Stimulated activated naive CD8-positive, alpha-beta T cell treated with anti-CD3 and anti-CD28 coated beads, Interleukin-15, Interleukin-2, amounts not matched to agents 100 ng/mL and 50 ng/mL, for 24 hours (primary cell): ENCODE measurements at regions not wholly inside any gene's neighbourhood (a gene's known extent, or its start where the extent isn't known, plus 50 kb on each side); places are given as distances from the start of the nearest gene placed in this dataset.
A peak's percentile ranks its signal among the peaks of the same experiment; 100 is the strongest.
"Not testable (repeated sequence)": the region's sequence is repeated elsewhere in the genome, so short reads cannot be mapped to it uniquely, and the experiment has no call there.

Experiments
- H3K27ac Mint-ChIP-seq: one replicate; pipeline ENCODE4 v1.8.0; 2021; ENCODE audit warnings: mild to moderate bottlenecking, mixed read lengths
- H3K27me3 Mint-ChIP-seq: one replicate; pipeline ENCODE4 v1.8.0; 2021; ENCODE audit warnings: mixed read lengths
- H3K36me3 Mint-ChIP-seq: one replicate; pipeline ENCODE4 v1.8.0; 2021; ENCODE audit warnings: low read depth, mixed read lengths
- H3K4me1 Mint-ChIP-seq: one replicate; pipeline ENCODE4 v1.8.0; 2021; ENCODE audit warnings: low read depth, mixed read lengths
- H3K4me3 Mint-ChIP-seq: one replicate; pipeline ENCODE4 v1.8.0; 2021; ENCODE audit warnings: mild to moderate bottlenecking, mixed read lengths
- H3K9me3 Mint-ChIP-seq: one replicate; pipeline ENCODE4 v1.8.0; 2021; ENCODE audit warnings: mixed read lengths

DNA sequence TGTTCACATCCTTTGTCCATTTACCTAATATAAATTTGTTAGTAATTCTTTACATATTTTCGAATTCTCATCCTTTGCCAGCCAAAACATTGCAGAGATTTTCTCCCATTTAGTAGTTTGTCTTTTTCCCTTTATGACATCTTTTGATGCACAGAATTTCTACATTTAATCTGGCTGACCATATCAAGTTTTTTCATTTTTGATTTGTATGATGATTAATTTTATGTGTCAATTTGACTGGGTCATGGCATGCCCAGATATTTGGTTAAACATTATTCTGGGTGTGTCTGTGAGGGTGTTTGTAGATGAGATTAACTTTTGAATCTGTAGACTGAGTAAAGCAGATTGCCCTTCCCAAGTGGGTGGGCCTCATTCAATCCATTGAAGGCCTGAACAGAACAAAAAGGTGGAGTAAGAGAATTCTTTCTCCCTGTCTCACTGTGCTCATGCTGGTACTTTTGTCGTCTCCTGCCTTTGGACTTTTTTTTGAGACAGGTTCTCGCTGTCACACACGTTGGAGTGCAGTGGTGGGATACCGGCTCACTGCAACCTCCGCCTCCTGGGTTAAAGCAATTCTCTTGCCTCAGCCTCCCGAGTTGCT, 72.1 kb upstream of the EPB41L1 start:
- H3K27me3 Mint-ChIP-seq: peaks cover 16% of the 10 kb centered on the region
- H3K27ac Mint-ChIP-seq: no peak overlapping the region
- H3K4me1 Mint-ChIP-seq: peaks cover 14% of the 10 kb centered on the region
- no peak overlapping the region for H3K4me3 Mint-ChIP-seq
- no peaks in the 10 kb centered on the region for H3K9me3 Mint-ChIP-seq
- no peaks in the 10 kb centered on the region for H3K36me3 Mint-ChIP-seq

DNA sequence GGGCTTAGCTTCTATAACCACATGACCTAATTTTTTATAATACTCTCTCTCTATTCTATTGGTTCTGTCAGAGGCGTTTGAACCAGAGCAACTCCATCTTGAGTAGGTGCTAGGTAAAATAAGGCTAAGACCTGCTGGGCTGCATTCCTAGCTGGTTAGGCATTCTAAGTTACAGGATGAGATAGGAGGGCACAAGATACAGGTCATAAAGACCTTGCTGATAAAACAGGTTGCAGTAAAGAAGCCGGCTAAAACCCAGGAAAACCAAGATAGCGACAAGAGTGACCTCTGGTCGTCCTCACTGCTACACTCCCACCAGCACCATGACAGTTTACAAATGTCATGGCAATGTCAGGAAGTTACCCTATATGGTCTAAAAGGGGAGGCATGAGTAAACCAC, 71.3 kb upstream of the EPB41L1 start:
- not testable (repeated sequence) for H3K36me3 Mint-ChIP-seq, H3K4me3 Mint-ChIP-seq, H3K27ac Mint-ChIP-seq, H3K9me3 Mint-ChIP-seq
- Mint-ChIP-seq H3K27me3 (peaks cover 20% of the 10 kb centered on the region), H3K4me1 (peaks cover 14% of the 10 kb centered on the region)

GRCh38 chr20:36084356-36084755, 70.2 kb upstream of the EPB41L1 start:
- Mint-ChIP-seq H3K36me3 (no peaks in the 10 kb centered on the region), H3K4me1 (peaks cover 14% of the 10 kb centered on the region), H3K4me3 (no peak overlapping the region), H3K27me3 (peaks cover 20% of the 10 kb centered on the region), H3K27ac (no peak overlapping the region), H3K9me3 (no peaks in the 10 kb centered on the region)

GRCh38 chr20:36084897-36085613, 69.5 kb upstream of the EPB41L1 start:
- Mint-ChIP-seq H3K27ac (no peak overlapping the region), H3K27me3 (peaks cover 25% of the 10 kb centered on the region), H3K9me3 (no peaks in the 10 kb centered on the region), H3K4me1 (peaks cover 8% of the 10 kb centered on the region), H3K4me3 (no peak overlapping the region), H3K36me3 (no peaks in the 10 kb centered on the region)

GRCh38 chr20:36085686-36086267, 68.8 kb upstream of the EPB41L1 start:
- H3K4me3 Mint-ChIP-seq: no peak overlapping the region
- H3K9me3 Mint-ChIP-seq: no peaks in the 10 kb centered on the region
- H3K36me3 Mint-ChIP-seq: no peaks in the 10 kb centered on the region
- peaks cover 8% of the 10 kb centered on the region for H3K4me1 Mint-ChIP-seq
- H3K27ac Mint-ChIP-seq: no peak overlapping the region
- H3K27me3 Mint-ChIP-seq: peaks cover 31% of the 10 kb centered on the region

DNA sequence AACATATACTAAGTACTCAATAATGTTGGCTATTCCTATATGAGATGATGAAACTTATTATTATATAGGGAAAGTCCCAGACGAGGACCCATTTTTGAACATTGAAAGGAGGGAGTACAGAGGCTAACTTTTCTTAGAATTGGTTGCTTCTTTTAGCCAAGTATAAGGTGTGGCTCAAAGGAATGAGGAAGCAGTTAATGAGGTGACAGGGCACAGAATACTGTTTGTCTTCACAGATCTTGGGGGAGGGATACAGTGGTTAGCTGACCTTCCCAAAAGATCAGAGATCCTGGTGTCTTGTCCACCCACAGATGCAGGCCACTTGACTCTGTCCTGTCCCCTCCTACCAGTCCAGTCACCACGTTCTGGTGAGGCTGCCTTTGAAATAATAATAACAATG, 67.8 kb upstream of the EPB41L1 start:
- Mint-ChIP-seq H3K27ac (no peak overlapping the region), H3K27me3 (peaks cover 40% of the 10 kb centered on the region), H3K4me1 (peaks cover 8% of the 10 kb centered on the region), H3K9me3 (no peaks in the 10 kb centered on the region), H3K4me3 (no peak overlapping the region), H3K36me3 (no peaks in the 10 kb centered on the region)

DNA sequence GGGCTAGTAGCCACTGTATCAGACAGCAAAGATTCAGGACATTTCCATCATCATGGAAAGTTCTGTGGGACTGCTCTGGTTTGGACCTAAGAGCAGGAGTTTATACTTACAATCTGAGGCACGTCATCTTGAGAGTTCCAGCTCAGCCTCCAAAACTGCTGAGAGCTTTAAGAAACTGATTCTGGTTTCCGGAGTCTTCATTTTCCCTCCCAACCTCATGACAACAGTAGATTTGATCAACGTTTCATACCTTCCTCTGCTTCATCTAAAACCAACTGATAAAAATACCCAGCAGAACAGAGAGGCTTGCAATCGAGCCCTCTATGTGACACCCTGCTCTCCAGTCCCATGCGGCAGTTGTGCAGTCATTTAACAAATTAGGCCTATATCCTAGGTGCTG, 64.3 kb upstream of the EPB41L1 start:
- Mint-ChIP-seq H3K9me3 (no peaks in the 10 kb centered on the region), H3K27ac (no peak overlapping the region), H3K27me3 (peaks cover 42% of the 10 kb centered on the region), H3K4me3 (no peak overlapping the region), H3K4me1 (peaks cover 16% of the 10 kb centered on the region), H3K36me3 (no peaks in the 10 kb centered on the region)

- no peaks in the 10 kb centered on the region for H3K9me3 Mint-ChIP-seq
- peak overlapping the region; percentile 56 for H3K4me3 Mint-ChIP-seq
- H3K4me1 Mint-ChIP-seq: peaks cover 15% of the 10 kb centered on the region
- no peaks in the 10 kb centered on the region for H3K36me3 Mint-ChIP-seq
- H3K27ac Mint-ChIP-seq: no peak overlapping the region
- H3K27me3 Mint-ChIP-seq: peaks cover 40% of the 10 kb centered on the region
Observed at GRCh38 chr20:36091561-36092397, 62.8 kb upstream of the EPB41L1 start.

DNA sequence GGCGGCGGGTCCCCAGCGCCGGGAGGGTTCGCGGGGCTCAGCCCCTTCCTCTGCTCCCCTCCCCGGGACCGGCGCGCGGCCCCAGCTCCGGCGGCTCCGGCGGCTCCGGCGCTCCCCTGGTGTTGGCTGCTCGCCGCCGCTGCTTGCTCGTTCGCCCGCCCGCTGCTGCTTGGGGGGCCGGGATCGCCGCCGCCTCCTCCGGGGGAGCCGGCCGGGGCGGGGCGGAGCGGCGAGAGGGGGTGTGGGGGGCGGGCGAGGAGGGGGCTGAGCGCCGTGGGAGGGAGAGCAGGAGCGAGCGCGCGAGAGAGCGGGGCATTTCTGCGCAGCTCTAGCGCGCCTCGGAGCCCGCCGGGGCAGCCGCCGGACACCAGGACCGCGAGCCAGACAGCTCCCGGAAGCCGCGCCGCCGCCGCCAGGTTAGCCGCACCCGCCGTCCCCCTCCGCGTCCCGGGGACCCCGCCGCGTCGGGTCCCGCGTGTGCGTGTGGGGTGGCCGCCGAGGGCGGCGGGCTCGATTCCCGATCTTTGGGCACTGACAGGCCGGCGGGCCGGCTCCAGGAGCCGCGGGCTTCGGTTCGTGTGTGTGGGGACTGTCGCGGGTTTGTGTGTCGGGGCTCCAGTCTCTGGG, 62.0 kb upstream of the EPB41L1 start:
- H3K27ac Mint-ChIP-seq: peak overlapping the region; percentile 59
- H3K4me3 Mint-ChIP-seq: peak overlapping the region; percentile 95
- H3K36me3 Mint-ChIP-seq: no peaks in the 10 kb centered on the region
- H3K27me3 Mint-ChIP-seq: peaks cover 40% of the 10 kb centered on the region
- peaks cover 16% of the 10 kb centered on the region for H3K4me1 Mint-ChIP-seq
- H3K9me3 Mint-ChIP-seq: no peaks in the 10 kb centered on the region

GRCh38 chr20:36093025-36093803, 61.3 kb upstream of the EPB41L1 start:
- Mint-ChIP-seq H3K9me3 (no peaks in the 10 kb centered on the region), H3K27ac (peak overlapping the region; percentile 59)

DNA sequence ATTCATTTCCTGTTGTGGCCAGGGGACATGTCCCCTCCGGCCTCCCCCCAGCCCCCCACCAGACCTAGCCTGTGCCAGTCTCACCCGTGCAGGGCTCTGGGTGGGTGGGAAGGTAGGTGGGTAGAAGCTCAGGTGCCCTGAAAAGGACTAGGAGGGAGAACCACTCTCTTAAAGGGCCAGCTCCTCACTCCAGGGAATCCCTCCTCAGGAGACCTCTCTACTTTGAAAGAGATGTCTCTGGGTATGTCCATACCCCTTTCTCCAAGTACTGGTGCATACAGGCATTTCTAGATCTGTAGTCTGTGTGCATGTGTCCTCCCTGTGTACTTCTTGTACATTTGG, 60.8 kb upstream of the EPB41L1 start:
- peak overlapping the region; percentile 95 for H3K4me3 Mint-ChIP-seq
- peaks cover 23% of the 10 kb centered on the region for H3K4me1 Mint-ChIP-seq
- H3K36me3 Mint-ChIP-seq: no peaks in the 10 kb centered on the region
- H3K27me3 Mint-ChIP-seq: peaks cover 36% of the 10 kb centered on the region
- H3K27ac Mint-ChIP-seq: no peak overlapping the region
- H3K9me3 Mint-ChIP-seq: no peaks in the 10 kb centered on the region

More at GRCh38 chr20:36093025-36093803, 61.3 kb upstream of the EPB41L1 start:
- H3K4me1 Mint-ChIP-seq: peaks cover 20% of the 10 kb centered on the region
- H3K4me3 Mint-ChIP-seq: peak overlapping the region; percentile 95
- H3K36me3 Mint-ChIP-seq: no peaks in the 10 kb centered on the region
- H3K27me3 Mint-ChIP-seq: peaks cover 36% of the 10 kb centered on the region

DNA sequence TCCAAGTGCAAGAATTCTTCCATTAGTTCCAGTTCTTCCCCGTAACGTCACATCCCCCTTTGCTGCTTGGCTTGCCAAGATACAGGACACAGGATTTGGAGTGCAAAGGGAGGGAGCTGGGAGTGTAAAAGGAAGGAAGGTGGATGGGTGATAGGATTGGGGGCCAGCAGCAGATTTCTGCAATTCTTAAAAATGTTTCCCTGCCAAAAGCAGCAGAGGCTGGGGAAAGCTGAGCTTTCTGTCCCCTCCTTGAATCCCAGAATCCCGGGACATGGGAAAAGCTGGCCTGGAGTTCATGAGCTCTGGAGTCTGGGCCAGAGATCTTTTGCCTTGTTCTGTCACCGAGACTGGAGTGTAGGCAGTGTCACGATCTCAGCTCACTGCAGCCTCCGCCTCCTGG, 60.0 kb upstream of the EPB41L1 start:
- Mint-ChIP-seq H3K9me3 (no peaks in the 10 kb centered on the region), H3K4me1 (peaks cover 23% of the 10 kb centered on the region), H3K36me3 (no peaks in the 10 kb centered on the region), H3K4me3 (no peak overlapping the region), H3K27ac (no peak overlapping the region), H3K27me3 (peaks cover 36% of the 10 kb centered on the region)

- peaks cover 23% of the 10 kb centered on the region for H3K4me1 Mint-ChIP-seq
- no peaks in the 10 kb centered on the region for H3K9me3 Mint-ChIP-seq
- no peak overlapping the region for H3K27ac Mint-ChIP-seq
- no peak overlapping the region for H3K4me3 Mint-ChIP-seq
- no peaks in the 10 kb centered on the region for H3K36me3 Mint-ChIP-seq
- H3K27me3 Mint-ChIP-seq: peaks cover 19% of the 10 kb centered on the region
Observed at GRCh38 chr20:36096435-36096834, 58.1 kb upstream of the EPB41L1 start.
